HFF-Myc (cell line): ENCODE measurements at regions not wholly inside any gene's neighbourhood (a gene's known extent, or its start where the extent isn't known, plus 50 kb on each side); places are given as distances from the start of the nearest gene placed in this dataset.

ENCODE experiments used
- DNase-seq: peaks from one replicate; pipeline ENCODE4 v3.0.0-alpha.2; 2011; ENCODE audit warnings: low read depth; ENCODE audit errors: extremely low read depth
- H3K4me3 ChIP-seq: replicated peaks from 2 replicates; pipeline ENCODE4 v1.5.1; 2011; ENCODE audit warnings: low read depth, mild to moderate bottlenecking, control low read depth, low read length
- TF ChIP-seq, protein P1 (sequence below): IDR thresholded peaks from 2 replicates; pipeline ENCODE4 v1.5.1; 2012; ENCODE audit warnings: mild to moderate bottlenecking, low read depth, low read length, control low read depth; ENCODE audit errors: missing control alignments

- no peak overlapping the region for H3K4me3 ChIP-seq
- no peak for DNase-seq
- TF ChIP-seq, protein P1, sequence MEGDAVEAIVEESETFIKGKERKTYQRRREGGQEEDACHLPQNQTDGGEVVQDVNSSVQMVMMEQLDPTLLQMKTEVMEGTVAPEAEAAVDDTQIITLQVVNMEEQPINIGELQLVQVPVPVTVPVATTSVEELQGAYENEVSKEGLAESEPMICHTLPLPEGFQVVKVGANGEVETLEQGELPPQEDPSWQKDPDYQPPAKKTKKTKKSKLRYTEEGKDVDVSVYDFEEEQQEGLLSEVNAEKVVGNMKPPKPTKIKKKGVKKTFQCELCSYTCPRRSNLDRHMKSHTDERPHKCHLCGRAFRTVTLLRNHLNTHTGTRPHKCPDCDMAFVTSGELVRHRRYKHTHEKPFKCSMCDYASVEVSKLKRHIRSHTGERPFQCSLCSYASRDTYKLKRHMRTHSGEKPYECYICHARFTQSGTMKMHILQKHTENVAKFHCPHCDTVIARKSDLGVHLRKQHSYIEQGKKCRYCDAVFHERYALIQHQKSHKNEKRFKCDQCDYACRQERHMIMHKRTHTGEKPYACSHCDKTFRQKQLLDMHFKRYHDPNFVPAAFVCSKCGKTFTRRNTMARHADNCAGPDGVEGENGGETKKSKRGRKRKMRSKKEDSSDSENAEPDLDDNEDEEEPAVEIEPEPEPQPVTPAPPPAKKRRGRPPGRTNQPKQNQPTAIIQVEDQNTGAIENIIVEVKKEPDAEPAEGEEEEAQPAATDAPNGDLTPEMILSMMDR: no peak
Measured at GRCh38 chr10:43979551-43979950, 330.9 kb upstream of the ZNF32 start.

DNA sequence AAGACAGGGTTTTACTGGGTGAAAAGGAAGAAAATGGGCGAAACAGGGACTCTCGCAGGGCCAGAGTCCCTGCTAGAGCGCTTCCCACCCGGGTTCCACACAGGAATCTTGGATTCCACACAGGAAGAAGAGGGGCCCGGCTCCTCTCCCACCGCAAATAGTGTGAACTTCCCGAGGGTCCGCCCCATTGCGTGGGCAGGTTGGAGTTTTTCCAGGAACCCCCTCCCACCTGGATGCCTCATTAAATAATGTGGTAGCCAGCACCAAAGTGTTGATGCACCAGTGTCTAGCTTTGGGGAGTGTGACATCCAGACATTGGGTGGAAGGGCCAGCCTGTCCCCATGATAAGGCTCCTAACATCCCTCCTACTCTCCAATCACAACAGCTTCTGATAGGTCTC lies 330.3 kb upstream of the ZNF32 start:
- DNase-seq: no peak
- no peak overlapping the region for H3K4me3 ChIP-seq
- TF ChIP-seq, protein P1: no peak

DNA sequence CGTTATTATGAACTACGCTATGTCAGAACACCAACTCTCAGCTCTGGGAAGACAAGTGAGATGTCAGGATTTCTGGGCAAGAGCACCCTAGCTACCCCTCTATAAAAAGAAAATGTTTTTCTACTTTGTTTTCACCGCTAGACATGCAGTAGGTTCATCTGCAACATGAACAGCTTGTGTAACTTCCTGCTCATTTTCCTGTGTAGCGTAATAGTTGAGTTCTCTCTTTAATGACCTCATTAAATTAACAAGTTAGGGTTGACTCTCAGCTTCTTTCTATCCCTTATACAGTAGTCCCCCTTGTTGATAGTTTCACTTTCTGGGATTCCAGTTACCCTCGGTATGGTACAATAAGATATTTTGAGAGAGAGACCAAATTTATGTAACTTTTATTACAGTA lies 329.4 kb upstream of the ZNF32 start:
- DNase-seq: no peak
- H3K4me3 ChIP-seq: no peak overlapping the region
- TF ChIP-seq, protein P1: no peak

GRCh38 chr10:43976292-43976691 lies 327.6 kb upstream of the ZNF32 start:
- TF ChIP-seq, protein P1: no peak
- H3K4me3 ChIP-seq: no peak overlapping the region
- DNase-seq: no peak

DNA sequence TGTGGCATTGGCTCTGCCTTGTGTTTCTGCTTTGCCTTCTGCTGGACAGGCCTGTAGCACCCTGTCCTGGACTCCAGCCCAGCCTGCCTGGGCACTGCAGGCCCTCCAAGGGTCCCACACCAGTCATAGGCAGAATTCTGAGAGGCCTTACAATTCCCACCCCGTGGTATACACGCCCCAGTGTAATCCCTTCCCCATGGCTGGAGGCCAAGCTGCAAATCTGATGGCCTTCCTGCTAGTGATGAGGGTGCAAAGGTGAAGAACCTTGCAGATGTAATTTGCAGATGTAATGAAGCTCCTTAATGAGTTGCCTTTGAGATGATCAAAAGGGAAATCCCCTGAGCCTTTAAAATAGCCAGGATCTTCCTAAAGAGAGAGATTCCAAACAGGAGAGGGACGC lies 325.1 kb upstream of the ZNF32 start:
- TF ChIP-seq, protein P1: no peak
- no peak for DNase-seq
- H3K4me3 ChIP-seq: no peak overlapping the region

DNA sequence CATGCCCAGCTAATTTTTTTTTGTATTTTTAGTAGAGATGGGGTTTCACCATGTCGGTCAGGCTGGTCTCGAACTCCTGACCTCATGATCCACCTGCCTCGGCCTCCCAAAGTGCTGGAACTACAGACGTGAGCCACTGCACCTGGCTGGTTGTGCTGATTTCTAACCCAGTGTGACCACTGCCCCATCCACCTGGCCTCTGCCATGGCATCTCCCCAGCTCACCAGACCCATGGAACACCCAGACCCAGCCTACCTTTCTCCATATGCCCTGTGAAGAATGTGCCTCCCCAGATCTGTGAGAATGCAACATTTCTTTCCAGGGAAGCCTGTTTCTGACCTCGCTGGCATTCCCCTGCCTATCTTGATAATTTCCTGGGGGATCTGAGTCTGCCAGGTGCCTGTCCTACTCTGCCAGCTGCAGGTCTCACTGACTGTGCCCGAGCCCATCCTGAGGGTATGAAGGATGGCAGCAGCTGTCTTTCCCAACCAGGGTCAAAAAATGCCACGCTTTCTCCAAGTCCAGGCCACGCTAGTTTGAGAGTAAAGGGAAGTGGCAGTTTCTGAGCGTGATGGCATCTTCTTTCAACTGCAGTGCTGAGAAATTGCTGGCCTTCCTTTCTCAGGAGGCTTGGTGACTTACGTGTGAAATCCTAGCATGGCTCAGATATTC lies 324.4 kb upstream of the ZNF32 start:
- no peak for DNase-seq
- H3K4me3 ChIP-seq: no peak overlapping the region
- TF ChIP-seq, protein P1: no peak

DNA sequence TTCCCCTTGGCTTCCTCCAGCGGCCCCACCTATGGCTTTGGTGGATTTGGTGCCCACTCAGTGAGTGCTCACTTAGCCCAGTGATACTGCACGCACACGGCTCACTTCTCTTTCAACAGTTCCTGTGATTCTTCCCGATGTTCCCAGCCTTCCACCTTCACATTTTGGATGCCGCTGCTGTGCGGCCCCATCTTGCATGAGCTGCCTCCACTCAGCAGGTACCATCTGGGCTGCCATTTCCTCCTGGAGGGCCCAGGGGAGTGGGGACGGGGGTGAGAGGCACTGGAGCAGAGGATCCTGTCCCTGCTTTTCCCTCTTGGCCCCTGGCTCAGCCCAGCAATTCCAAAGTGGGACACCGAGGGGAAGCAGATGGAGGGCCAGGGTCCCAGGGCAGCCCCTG lies 323.3 kb upstream of the ZNF32 start:
- H3K4me3 ChIP-seq: no peak overlapping the region
- TF ChIP-seq, protein P1: no peak
- no peak for DNase-seq
